ENCODE measurements at regions not wholly inside any gene's neighbourhood (a gene's known extent, or its start where the extent isn't known, plus 50 kb on each side); places are given as distances from the start of the nearest gene placed in this dataset.

- TF ChIP-seq SRF (IDR thresholded peaks at IDR 0.05; ENCODE audit: low read depth, low read length) (no peak), BRCA1 (IDR thresholded peaks at IDR 0.05; ENCODE audit: low read depth, low read length) (no peak), SIX5 (IDR thresholded peaks at IDR 0.05; ENCODE audit: low read depth, low read length) (no peak), POLR2AphosphoS5 (IDR thresholded peaks at IDR 0.05; ENCODE audit: low read depth, low read length) (no peak), CTCF (IDR thresholded peaks at IDR 0.05; ENCODE audit: control extremely low read depth in 1 of 3, insufficient read depth in 1 of 3, low read depth in 1 of 3, low read length in 3 of 3) (no peak), SP1 (IDR thresholded peaks at IDR 0.05; ENCODE audit: low read depth, low read length) (no peak), CHD1 (IDR thresholded peaks at IDR 0.05; ENCODE audit: low read depth, low read length) (no peak), EP300 (IDR thresholded peaks at IDR 0.05; ENCODE audit: borderline replicate concordance in 1 of 2, low read depth in 2 of 2, low read length in 2 of 2) (no peak), POLR2A (IDR thresholded peaks at IDR 0.05; ENCODE audit: control extremely low read depth in 1 of 2, low read depth in 2 of 2, low read length in 2 of 2) (no peak), NRF1 (IDR thresholded peaks at IDR 0.05; ENCODE audit: low read depth, low read length) (no peak)
Observed at GRCh38 chr7:19268737-19269136, 123.5 kb upstream of the FERD3L start.

Data from H1 (cell line).